H9 (cell line): ENCODE measurements at regions not wholly inside any gene's neighbourhood (a gene's known extent, or its start where the extent isn't known, plus 50 kb on each side); places are given as distances from the start of the nearest gene placed in this dataset.

Source experiments
- DNase-seq: peaks from one replicate; pipeline ENCODE4 v3.0.0-alpha.2; 2017
- H2AFZ ChIP-seq: one replicate; pipeline ENCODE4 v1.6.1; 2013; ENCODE audit warnings: mild to moderate bottlenecking, low read length, control low read depth, moderate library complexity
- H2AK5ac ChIP-seq: 2 replicates; pipeline ENCODE4 v1.6.1; 2013; ENCODE audit warnings: low read length, control low read depth, mixed read lengths; ENCODE audit not compliant: insufficient read length
- H2BK120ac ChIP-seq: one replicate; pipeline ENCODE4 v1.6.1; 2013; ENCODE audit warnings: low read depth, mild to moderate bottlenecking, low read length, control low read depth, inconsistent platforms; ENCODE audit not compliant: poor library complexity, severe bottlenecking
- H2BK12ac ChIP-seq: 2 replicates; pipeline ENCODE4 v1.6.1; 2013; ENCODE audit warnings: low read length, control low read depth, mixed read lengths, low read depth; ENCODE audit not compliant: insufficient read length
- H2BK15ac ChIP-seq: 2 replicates; pipeline ENCODE4 v1.6.1; 2013; ENCODE audit warnings: low read depth, low read length, control low read depth
- H2BK20ac ChIP-seq: one replicate; pipeline ENCODE4 v1.6.1; 2013; ENCODE audit warnings: low read depth, mild to moderate bottlenecking, low read length, control low read depth, inconsistent platforms; ENCODE audit not compliant: poor library complexity, severe bottlenecking
- H2BK5ac ChIP-seq: 2 replicates; pipeline ENCODE4 v1.6.1; 2013; ENCODE audit warnings: low read length, control low read depth, mixed read lengths; ENCODE audit not compliant: insufficient read length
- H3K14ac ChIP-seq: 2 replicates; pipeline ENCODE4 v1.6.1; 2013; ENCODE audit warnings: low read length, control low read depth; ENCODE audit not compliant: insufficient read depth
- H3K18ac ChIP-seq: 2 replicates; pipeline ENCODE4 v1.6.1; 2013; ENCODE audit warnings: low read depth, mild to moderate bottlenecking, mixed read lengths, low read length, control low read depth; ENCODE audit not compliant: insufficient read length
- H3K23ac ChIP-seq: 2 replicates; pipeline ENCODE4 v1.6.1; 2013; ENCODE audit warnings: low read length, control low read depth, mixed read lengths, low read depth; ENCODE audit not compliant: insufficient read length
- H3K23me2 ChIP-seq: 2 replicates; pipeline ENCODE4 v1.6.1; 2013; ENCODE audit warnings: low read depth, mild to moderate bottlenecking, mixed read lengths, low read length, control low read depth; ENCODE audit not compliant: insufficient read length, poor library complexity, severe bottlenecking
- H3K27ac ChIP-seq: 2 replicates; pipeline ENCODE4 v1.5.1; 2013; ENCODE audit warnings: low read length, control low read depth, mixed read lengths, low read depth; ENCODE audit not compliant: insufficient read length
- H3K27me3 ChIP-seq: 2 replicates; pipeline ENCODE4 v1.6.1; 2013; ENCODE audit warnings: low read length, control low read depth, inconsistent platforms; ENCODE audit not compliant: insufficient read depth
- H3K4ac ChIP-seq: 2 replicates; pipeline ENCODE4 v1.6.1; 2013; ENCODE audit warnings: low read depth, mild to moderate bottlenecking, control low read depth, inconsistent platforms, low read length, moderate library complexity
- H3K4me1 ChIP-seq: 2 replicates; pipeline ENCODE4 v1.6.1; 2013; ENCODE audit warnings: low read length, control low read depth, inconsistent platforms; ENCODE audit not compliant: insufficient read depth
- H3K4me2 ChIP-seq: 2 replicates; pipeline ENCODE4 v1.6.1; 2013; ENCODE audit warnings: low read length, control low read depth, mixed read lengths; ENCODE audit not compliant: insufficient read length, insufficient read depth
- H3K56ac ChIP-seq: 2 replicates; pipeline ENCODE4 v1.6.1; 2013; ENCODE audit warnings: low read depth, mild to moderate bottlenecking, mixed read lengths, low read length, control low read depth; ENCODE audit not compliant: insufficient read length
- H3K79me1 ChIP-seq: 2 replicates; pipeline ENCODE4 v1.6.1; 2013; ENCODE audit warnings: low read depth, mild to moderate bottlenecking, moderate library complexity, low read length, control low read depth, inconsistent platforms; ENCODE audit not compliant: insufficient read depth, poor library complexity, severe bottlenecking
- H3K79me2 ChIP-seq: 2 replicates; pipeline ENCODE4 v1.6.1; 2013; ENCODE audit warnings: low read length, control low read depth, inconsistent platforms; ENCODE audit not compliant: insufficient read depth
- H3K9ac ChIP-seq: 2 replicates; pipeline ENCODE4 v1.6.1; 2013; ENCODE audit warnings: low read length, control low read depth, mixed read lengths; ENCODE audit not compliant: insufficient read length; ENCODE audit errors: extremely low read depth
- H3K9me3 ChIP-seq: one replicate; pipeline ENCODE4 v1.6.1; 2013; ENCODE audit warnings: low read depth, low read length, inconsistent platforms; ENCODE audit not compliant: control insufficient read depth
- H3T11ph ChIP-seq: one replicate; pipeline ENCODE4 v1.6.1; 2013; ENCODE audit warnings: mild to moderate bottlenecking, low read length, control low read depth, inconsistent platforms
- H4K20me1 ChIP-seq: one replicate; pipeline ENCODE4 v1.6.1; 2013; ENCODE audit not compliant: control insufficient read depth, insufficient read length, insufficient read depth
- H4K5ac ChIP-seq: 2 replicates; pipeline ENCODE4 v1.6.1; 2013; ENCODE audit warnings: low read depth, mild to moderate bottlenecking, mixed read lengths, low read length, control low read depth; ENCODE audit not compliant: insufficient read length
- H4K8ac ChIP-seq: replicated peaks from 2 replicates; pipeline ENCODE4 v1.6.1; 2013; ENCODE audit warnings: low read length, control low read depth, mixed read lengths, low read depth; ENCODE audit not compliant: insufficient read length
- H4K91ac ChIP-seq: 2 replicates; pipeline ENCODE4 v1.6.1; 2013; ENCODE audit warnings: low read depth, mild to moderate bottlenecking, moderate library complexity, mixed read lengths, low read length, control low read depth; ENCODE audit not compliant: insufficient read length
- H3K27ac Mint-ChIP-seq, 3 experiments: 2 replicates in 2 of 3; 3 replicates in 1 of 3; pipeline ENCODE4 v1.8.0; 2020 to 2021; ENCODE audit warnings: mixed read lengths in 3 of 3, mild to moderate bottlenecking in 1 of 3, moderate library complexity in 1 of 3
- H3K27me3 Mint-ChIP-seq: 2 replicates; pipeline ENCODE4 v1.8.0; 2021; ENCODE audit warnings: low read depth, mild to moderate bottlenecking, moderate library complexity, mixed read lengths
- H3K36me3 Mint-ChIP-seq, 3 experiments: 2 replicates in 2 of 3; 3 replicates in 1 of 3; pipeline ENCODE4 v1.8.0; 2020 to 2021; ENCODE audit warnings: low read depth in 3 of 3, mixed read lengths in 3 of 3; ENCODE audit not compliant: insufficient read depth in 1 of 3
- H3K4me1 Mint-ChIP-seq, 2 experiments: 2 replicates each; pipeline ENCODE4 v1.8.0; 2020; ENCODE audit warnings: mixed read lengths in 2 of 2
- H3K4me3 Mint-ChIP-seq, 2 experiments: 2 replicates in 1 of 2; 3 replicates in 1 of 2; pipeline ENCODE4 v1.8.0; 2020 to 2021; ENCODE audit warnings: mild to moderate bottlenecking in 2 of 2, mixed read lengths in 2 of 2, moderate library complexity in 1 of 2
- H3K9me3 Mint-ChIP-seq, 2 experiments: 2 replicates in 1 of 2; 3 replicates in 1 of 2; pipeline ENCODE4 v1.8.0; 2020; ENCODE audit warnings: mild to moderate bottlenecking in 2 of 2, mixed read lengths in 2 of 2, moderate library complexity in 1 of 2
- WGBS: extraction: QIAGEN DNeasy Blood & Tissue Kit; methylation state at CpG from one replicate; pipeline ENCODE4 v1.1.7; 2013; ENCODE audit warnings: missing lambda C conversion rate, low lambda C conversion rate, mixed read lengths; ENCODE audit not compliant: insufficient read length; ENCODE audit errors: extremely low coverage; 5-methylcytosine and 5-hydroxymethylcytosine counted together
- TF ChIP-seq, protein P1 (sequence below): fragments of 200-600 bp; sonication (generic); conservative IDR thresholded peaks from 3 replicates; pipeline ENCODE4 v1.8.0; 2021; ENCODE audit warnings: antibody characterized with exemption, mild to moderate bottlenecking

DNA sequence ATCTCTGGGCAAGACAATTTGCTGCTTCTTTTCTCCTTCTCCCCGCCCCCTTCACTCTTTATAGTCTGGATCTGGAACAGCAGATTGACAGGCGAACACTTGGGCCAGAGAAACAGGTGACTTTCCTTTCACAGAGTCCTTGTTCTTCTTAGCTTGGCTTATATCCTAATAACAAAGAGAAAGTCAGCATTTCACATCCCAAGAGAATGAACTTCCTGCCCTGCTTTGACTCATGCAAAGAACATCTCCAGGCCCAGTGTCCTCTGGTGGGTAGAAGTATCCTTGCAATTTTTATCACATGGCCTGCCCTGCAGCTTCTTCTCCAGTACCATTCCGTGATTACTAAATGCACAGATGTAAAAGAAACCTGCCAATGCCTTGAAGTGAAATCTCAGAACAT lies 764.4 kb downstream of the ADGRL2 start:
- Mint-ChIP-seq H3K4me3 (no peak overlapping the region), H3K4me1 (peaks cover 16 to 22% of the 10 kb centered on the region in 2 experiments), H3K27ac (peak overlapping the region in 1 of 3 experiments; percentile 87; a peak in 2 of 7 replicates), H3K9me3 (no peaks in the 10 kb centered on the region), H3K36me3 (no peaks in the 10 kb centered on the region), H3K27me3 (no peaks in the 10 kb centered on the region)
- Histone ChIP-seq H3T11ph (no peak overlapping the region), H3K23me2 (no peaks in the 10 kb centered on the region), H3K56ac (no peak overlapping the region), H2BK120ac (no peak overlapping the region), H4K20me1 (no peaks in the 10 kb centered on the region), H3K79me1 (no peaks in the 10 kb centered on the region), H3K14ac (no peak overlapping the region), H3K4ac (no peak overlapping the region), H3K23ac (no peak overlapping the region), H3K79me2 (no peaks in the 10 kb centered on the region), H3K18ac (no peak overlapping the region), H3K27me3 (no peaks in the 10 kb centered on the region), H4K5ac (no peak overlapping the region), H3K27ac (no peak overlapping the region), H2BK12ac (no peak overlapping the region), H3K4me2 (no peak overlapping the region), H4K8ac (no peak overlapping the region), H2BK20ac (no peak overlapping the region), H2BK5ac (no peak overlapping the region), H2BK15ac (no peak overlapping the region), H2AK5ac (no peak overlapping the region), H2AFZ (no peak overlapping the region), H3K9ac (no peak overlapping the region), H3K4me1 (peaks cover 7% of the 10 kb centered on the region; the same call in 1 of the 2 replicates), H3K9me3 (no peaks in the 10 kb centered on the region), H4K91ac (no peak overlapping the region)
- TF ChIP-seq, protein P1, sequence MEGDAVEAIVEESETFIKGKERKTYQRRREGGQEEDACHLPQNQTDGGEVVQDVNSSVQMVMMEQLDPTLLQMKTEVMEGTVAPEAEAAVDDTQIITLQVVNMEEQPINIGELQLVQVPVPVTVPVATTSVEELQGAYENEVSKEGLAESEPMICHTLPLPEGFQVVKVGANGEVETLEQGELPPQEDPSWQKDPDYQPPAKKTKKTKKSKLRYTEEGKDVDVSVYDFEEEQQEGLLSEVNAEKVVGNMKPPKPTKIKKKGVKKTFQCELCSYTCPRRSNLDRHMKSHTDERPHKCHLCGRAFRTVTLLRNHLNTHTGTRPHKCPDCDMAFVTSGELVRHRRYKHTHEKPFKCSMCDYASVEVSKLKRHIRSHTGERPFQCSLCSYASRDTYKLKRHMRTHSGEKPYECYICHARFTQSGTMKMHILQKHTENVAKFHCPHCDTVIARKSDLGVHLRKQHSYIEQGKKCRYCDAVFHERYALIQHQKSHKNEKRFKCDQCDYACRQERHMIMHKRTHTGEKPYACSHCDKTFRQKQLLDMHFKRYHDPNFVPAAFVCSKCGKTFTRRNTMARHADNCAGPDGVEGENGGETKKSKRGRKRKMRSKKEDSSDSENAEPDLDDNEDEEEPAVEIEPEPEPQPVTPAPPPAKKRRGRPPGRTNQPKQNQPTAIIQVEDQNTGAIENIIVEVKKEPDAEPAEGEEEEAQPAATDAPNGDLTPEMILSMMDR = 0 out of 3 replicates have a peak, but pooled peaks have one; percentile 15
- no CpG with 5 or more reads among the region's 3 CpGs for WGBS
- DNase-seq = peak; percentile 34
